Stomach (tissue), 4 donors: ENCODE measurements at regions not wholly inside any gene's neighbourhood (a gene's known extent, or its start where the extent isn't known, plus 50 kb on each side); places are given as distances from the start of the nearest gene placed in this dataset.

Source experiments
- CTCF ChIP-seq, 7 experiments: fragments of 450-650 bp in 4 of 7; fragments of 200-600 bp in 3 of 7; sonication (generic) in 3 of 7; IDR thresholded peaks; one replicate each; pipeline ENCODE4 v1.5.1; 2016 to 2019; ENCODE audit warnings: antibody characterized with exemption in 7 of 7, control low read depth in 2 of 7, mild to moderate bottlenecking in 1 of 7
- POLR2AphosphoS5 ChIP-seq, 3 donors: sonication (generic); formaldehyde crosslinking; IDR thresholded peaks; one replicate each; pipeline ENCODE4 v1.6.1; 2016; ENCODE audit warnings: antibody characterized with exemption in 3 of 3

GRCh38 chr4:43680421-43680820, 768.2 kb downstream of the KCTD8 start:
- TF ChIP-seq CTCF (IDR thresholded peaks at IDR 0.05) (no peak), POLR2AphosphoS5 (IDR thresholded peaks at IDR 0.05) (no peak)
